ENCODE measurements at regions not wholly inside any gene's neighbourhood (a gene's known extent, or its start where the extent isn't known, plus 50 kb on each side); places are given as distances from the start of the nearest gene placed in this dataset.
"Not testable (repeated sequence)": the region's sequence is repeated elsewhere in the genome, so short reads cannot be mapped to it uniquely, and the experiment has no call there.

DNA sequence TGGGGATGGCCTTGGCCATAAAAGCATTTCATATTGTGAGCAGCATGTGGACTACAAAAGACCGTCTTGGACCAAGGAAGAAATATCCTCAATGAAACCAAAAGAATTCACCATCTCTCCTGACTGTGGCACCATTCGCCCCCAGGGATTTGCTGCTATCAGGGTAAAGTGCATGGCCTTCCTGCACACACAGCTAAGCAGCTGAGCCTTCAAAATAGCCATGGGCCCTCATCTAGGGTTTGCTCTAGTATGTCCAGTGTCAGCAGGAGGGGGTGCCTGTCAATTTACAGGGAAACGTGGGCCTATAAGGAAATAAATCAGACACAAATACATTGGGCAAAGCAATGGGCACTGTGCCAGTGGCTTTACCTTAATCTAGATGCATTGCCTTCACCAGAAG, 296.6 kb upstream of the NBPF12 start:
- DNase-seq (ENCODE audit: low read depth in 2 of 2): not testable (repeated sequence)

DNA sequence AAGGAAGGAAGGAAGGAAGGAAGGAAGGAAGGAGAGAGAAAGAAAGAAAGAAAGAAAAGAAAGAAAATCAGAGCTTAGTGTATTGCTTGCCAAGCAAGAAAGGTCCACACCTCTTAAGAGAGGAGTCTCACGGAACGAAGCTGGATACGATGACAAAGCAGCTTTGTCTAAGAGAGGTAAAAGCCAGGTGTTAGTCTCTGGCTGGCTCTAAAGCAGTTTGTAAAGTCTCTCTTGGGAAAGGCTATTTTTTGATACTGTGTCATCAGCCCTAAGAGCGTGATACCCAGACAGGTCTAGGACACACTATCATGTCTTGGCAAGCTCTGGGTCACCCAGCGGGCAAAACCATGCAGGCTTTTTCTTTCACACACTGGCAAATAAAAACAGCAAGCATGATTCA, 297.5 kb upstream of the NBPF12 start:
- not testable (repeated sequence) for DNase-seq (ENCODE audit: low read depth in 2 of 2)

DNA sequence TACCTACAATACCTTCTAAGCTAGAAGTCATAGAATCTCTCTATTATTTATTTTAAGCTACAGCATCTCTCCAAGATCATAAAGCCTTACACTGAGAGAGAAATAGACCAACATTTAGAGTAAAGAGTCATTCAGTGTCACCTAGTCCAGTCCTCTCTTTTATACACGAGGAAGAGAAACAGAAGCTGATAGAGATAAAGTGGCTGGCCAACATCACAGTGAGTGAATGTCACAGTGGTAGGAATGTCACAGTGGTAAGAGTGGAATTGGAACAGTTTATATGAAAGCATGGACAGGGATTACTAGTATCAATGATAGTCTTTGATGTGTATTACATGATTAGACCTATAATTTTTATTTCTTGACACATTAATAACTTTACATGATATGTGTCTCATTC, 307.8 kb upstream of the NBPF12 start:
- DNase-seq (ENCODE audit: low read depth in 2 of 2): not testable (repeated sequence)

GRCh38 chr1:146618582-146618981, 319.5 kb upstream of the NBPF12 start:
- not testable (repeated sequence) for DNase-seq (ENCODE audit: low read depth in 2 of 2)

DNA sequence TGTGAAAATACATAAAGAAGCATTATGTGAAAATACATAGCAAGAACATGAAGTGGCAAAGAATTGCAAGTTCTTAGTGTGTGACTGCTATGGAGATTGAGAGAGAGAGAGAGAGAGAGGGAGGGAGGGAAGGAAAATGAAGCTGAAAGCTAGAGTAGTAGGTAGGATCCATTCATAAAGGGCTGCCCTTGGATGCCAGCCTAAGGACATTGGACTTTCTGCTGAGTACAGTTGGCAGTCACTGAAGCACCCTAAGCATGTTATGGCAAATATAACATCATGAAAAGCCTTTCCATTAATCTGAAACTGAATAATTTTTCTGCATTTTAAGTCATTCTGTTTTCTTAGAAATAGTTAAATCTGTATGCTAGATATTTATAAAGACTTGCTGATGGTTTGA, 333.4 kb upstream of the NBPF12 start:
- DNase-seq (ENCODE audit: low read depth in 2 of 2): not testable (repeated sequence)

GRCh38 chr1:146600720-146601307, 337.3 kb upstream of the NBPF12 start:
- DNase-seq (ENCODE audit: low read depth in 2 of 2): not testable (repeated sequence)

- DNase-seq (ENCODE audit: low read depth in 2 of 2): not testable (repeated sequence)
Observed at GRCh38 chr1:146599906-146600305, 338.2 kb upstream of the NBPF12 start.

GRCh38 chr1:146581229-146581628, 352.4 kb upstream of the NOTCH2NLA start:
- not testable (repeated sequence) for DNase-seq (ENCODE audit: low read depth in 2 of 2)

DNA sequence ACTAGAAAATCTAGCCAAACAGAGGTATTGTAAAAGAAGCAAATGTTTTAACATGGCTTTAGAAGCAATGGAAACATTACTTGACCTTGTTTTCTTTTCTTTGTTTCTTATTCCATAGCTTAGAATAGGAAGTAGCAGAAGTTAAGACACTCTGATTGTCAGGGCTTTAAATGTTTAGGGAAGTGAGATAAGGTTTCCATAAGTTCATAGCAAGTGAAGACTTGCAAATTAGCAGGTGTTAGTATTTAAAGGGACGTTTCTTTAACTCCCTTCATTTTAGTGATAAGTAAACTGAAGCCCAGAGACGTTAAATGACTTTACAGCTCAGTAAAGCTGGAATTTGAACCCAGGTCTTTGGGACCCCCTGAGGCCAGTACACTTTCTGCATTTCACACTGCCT, 338.7 kb upstream of the NOTCH2NLA start:
- DNase-seq (ENCODE audit: low read depth in 2 of 2): not testable (repeated sequence)

DNA sequence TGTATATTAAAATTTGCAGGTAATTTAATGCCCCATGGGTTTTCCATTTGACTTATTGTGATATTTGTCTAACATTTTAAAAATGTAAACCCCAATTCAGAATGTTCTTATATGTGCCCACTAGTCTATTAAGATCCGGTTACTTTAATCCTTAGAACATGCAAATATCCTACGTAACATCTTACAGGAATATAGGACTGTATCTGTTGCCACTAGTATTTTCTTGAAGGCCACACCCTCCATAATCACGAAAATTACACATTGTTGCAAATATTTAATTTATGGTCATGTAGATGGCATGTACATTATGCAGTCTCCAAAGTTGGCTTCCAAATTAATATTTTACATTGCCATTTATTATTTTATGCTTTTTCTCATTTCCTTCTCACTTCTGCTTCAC, 329.2 kb upstream of the NOTCH2NLA start:
- DNase-seq (ENCODE audit: low read depth in 2 of 2): not testable (repeated sequence)

DNA sequence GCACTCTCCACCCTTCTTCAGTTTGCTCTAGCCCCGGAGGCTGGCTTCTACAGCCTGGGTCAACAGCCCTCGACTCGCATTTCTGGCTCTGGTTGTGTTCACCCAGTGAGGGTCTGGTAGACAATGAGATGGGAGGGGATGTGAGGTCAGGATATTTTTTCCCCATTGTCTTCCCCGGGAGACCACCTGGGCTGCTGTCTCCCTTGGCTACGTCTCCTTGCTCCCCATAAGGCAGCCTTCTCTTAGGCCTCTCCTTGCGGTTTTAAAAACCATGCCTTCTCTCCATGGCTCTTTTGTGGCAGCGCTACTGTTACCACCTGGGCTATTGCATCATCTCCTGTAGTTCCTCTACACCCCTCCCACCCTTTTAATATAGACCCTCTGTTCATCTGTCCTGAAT, 327.6 kb upstream of the NOTCH2NLA start:
- not testable (repeated sequence) for DNase-seq (ENCODE audit: low read depth in 2 of 2)

GRCh38 chr1:146552414-146552813, 323.6 kb upstream of the NOTCH2NLA start:
- DNase-seq (ENCODE audit: low read depth in 2 of 2): not testable (repeated sequence)

- not testable (repeated sequence) for DNase-seq (ENCODE audit: low read depth in 2 of 2)
Observed at GRCh38 chr1:146548684-146549083, 319.9 kb upstream of the NOTCH2NLA start.

- not testable (repeated sequence) for DNase-seq (ENCODE audit: low read depth in 2 of 2)
Observed at GRCh38 chr1:146546189-146546588, 317.4 kb upstream of the NOTCH2NLA start.

- DNase-seq (ENCODE audit: low read depth in 2 of 2): not testable (repeated sequence)
Observed at GRCh38 chr1:146537775-146538373, 309.1 kb upstream of the NOTCH2NLA start.

- DNase-seq (ENCODE audit: low read depth in 2 of 2): not testable (repeated sequence)
Observed at GRCh38 chr1:146536028-146536427, 307.2 kb upstream of the NOTCH2NLA start.

DNA sequence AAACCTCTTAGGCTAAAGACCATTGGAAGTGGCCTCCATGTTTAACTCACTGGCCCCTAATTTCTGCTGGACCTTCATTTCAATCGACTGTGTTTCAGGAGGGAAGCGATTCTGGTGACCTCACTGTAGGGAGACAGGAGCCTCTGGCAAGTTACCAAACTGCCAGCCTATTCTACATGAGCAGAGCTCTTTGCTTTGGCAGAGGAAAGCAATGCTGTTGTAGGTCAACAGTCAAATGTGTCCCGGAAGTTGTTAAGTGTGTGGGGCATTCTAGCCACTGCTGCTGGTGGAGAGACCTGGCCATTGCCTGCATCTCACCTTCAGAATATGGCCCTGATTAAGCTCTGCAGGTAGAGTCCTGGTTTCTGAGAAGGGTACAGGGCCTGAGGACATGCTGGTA, 306.8 kb upstream of the NOTCH2NLA start:
- DNase-seq (ENCODE audit: low read depth in 2 of 2): not testable (repeated sequence)

- not testable (repeated sequence) for DNase-seq (ENCODE audit: low read depth in 2 of 2)
Observed at GRCh38 chr1:146530958-146531357, 302.1 kb upstream of the NOTCH2NLA start.

- DNase-seq (ENCODE audit: low read depth in 2 of 2): not testable (repeated sequence)
Observed at GRCh38 chr1:146522812-146523211, 294.0 kb upstream of the NOTCH2NLA start.

DNA sequence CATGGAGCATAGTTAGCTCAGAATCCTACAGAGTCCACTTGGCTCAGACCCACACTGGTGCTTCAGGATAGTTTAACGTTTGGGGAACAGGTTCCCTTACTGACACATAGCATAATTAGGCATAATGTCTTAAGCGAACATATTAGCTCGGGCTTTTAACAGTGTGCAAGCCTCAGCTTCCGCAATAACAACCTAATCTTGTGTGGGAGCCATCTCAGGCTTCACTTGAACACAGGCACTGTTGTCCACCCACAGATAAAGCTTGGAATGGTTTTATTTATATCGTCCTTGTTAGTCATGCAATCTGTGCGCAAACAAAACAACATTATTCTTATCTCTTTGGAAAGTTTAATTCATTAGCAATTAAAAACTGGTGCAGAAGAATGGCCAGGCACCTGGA, 293.5 kb upstream of the NOTCH2NLA start:
- not testable (repeated sequence) for DNase-seq (ENCODE audit: low read depth in 2 of 2)

DNA sequence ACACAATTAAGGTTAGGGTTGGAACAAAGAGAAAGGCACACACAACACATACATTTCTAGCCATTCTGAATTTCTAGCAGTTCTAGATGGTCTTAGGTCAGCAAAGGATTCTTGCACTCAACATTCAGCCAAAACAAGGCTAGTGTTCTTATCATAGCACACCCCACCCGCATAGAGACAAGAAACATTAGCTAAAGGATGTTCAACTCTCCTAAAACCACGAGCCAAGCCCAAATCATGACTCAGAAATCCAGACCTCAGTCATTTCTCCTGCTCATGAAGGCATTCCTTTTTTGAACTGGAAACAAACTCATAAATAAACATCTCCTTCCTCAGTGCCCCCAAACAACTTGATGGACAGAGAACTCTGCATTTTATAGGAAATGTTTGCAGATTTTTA, 293.0 kb upstream of the NOTCH2NLA start:
- not testable (repeated sequence) for DNase-seq (ENCODE audit: low read depth in 2 of 2)

DNA sequence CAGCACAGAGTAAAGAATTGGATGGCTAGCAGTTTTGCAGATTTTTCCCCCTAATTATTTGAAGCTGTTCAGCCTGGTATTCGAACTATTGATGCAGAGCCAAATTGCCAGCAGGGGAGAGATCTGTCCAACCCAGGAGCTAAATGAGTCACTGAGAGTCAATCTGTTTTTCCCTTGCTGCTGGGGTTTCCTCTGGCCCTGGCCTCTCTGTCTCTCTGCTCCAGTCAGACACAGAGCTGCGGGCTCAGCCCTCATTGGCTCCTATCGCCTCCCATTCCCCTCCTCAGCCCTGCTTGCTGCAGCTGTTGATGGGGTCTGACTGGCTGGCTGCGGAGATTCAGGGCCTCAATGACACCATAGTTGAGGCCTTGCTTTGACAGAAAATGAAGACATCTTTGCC, 284.9 kb upstream of the NOTCH2NLA start:
- not testable (repeated sequence) for DNase-seq (ENCODE audit: low read depth in 2 of 2)

DNA sequence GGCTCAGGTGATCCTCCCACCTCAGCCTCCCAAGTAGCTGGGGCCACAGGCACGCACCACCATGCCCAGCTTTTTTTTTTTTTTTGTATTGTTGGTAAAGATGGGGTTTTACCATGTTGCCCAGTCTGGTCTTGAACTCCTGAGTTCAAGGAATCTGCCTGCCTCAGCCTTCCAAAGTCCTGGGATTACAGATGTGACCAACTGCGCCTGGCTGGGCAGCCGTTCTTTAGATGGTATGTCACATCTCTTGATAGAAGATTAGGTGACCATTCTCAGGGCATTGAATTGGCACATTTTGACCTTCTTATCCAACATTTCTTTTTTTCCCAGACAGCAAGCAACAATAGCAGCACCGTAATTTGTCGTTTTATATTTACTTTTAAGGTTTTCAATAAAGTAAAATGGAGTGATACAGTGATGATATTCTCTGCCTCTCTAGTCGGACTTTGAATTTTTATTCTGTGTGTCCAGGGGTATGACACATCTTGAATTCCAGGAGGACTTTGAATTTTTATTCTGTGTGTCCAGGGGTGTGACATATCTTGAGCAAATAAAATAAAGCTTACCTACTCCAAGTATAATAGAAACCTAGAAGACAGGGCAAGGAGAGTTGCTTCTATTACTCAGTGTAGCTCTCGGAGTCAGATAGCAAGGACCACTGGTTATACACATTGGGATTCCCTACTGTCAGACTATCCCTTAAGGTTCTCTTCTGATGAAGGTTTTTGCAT, 282.4 kb upstream of the NOTCH2NLA start:
- not testable (repeated sequence) for DNase-seq (ENCODE audit: low read depth in 2 of 2)

Measured in stimulated activated CD8-positive, alpha-beta memory T cell treated with anti-CD3 and anti-CD28 coated beads, Interleukin-15, amount 100 ng/mL, for 4 hours (primary cell).